ENCODE measurements at regions not wholly inside any gene's neighbourhood (a gene's known extent, or its start where the extent isn't known, plus 50 kb on each side); places are given as distances from the start of the nearest gene placed in this dataset.

- no peaks in the 10 kb centered on the region for H3K9me2 ChIP-seq (replicated peaks; ENCODE audit: insufficient read depth, low read length)
- H3F3A ChIP-seq (ENCODE audit: insufficient read depth), result no peaks in the 10 kb centered on the region
- H3K4me2 ChIP-seq (ENCODE audit: low read depth, low read length, poor library complexity, severe bottlenecking), result no peak overlapping the region
- no peaks in the 10 kb centered on the region for H4K20me1 ChIP-seq (ENCODE audit: low read depth, low read length)
- no peaks in the 10 kb centered on the region for H3K79me2 ChIP-seq (ENCODE audit: insufficient read depth, low read length)
- no peak overlapping the region for H3K4me3 ChIP-seq (ENCODE audit: insufficient read depth, low read length, poor library complexity, severe bottlenecking)
- H3K27ac ChIP-seq (ENCODE audit: low read depth, low read length), result no peak overlapping the region
- no peak for TF ChIP-seq EZH2phosphoT487 (conservative IDR thresholded peaks at IDR 0.05; ENCODE audit: low read length)
- no peak for TF ChIP-seq CTCF (IDR thresholded peaks at IDR 0.05; ENCODE audit: insufficient read depth, low read length, poor library complexity, severe bottlenecking)
- no peaks in the 10 kb centered on the region for H3K27me3 ChIP-seq (ENCODE audit: low read length)
- H2AFZ ChIP-seq (ENCODE audit: low read depth, low read length, severe bottlenecking), result no peak overlapping the region
- no peaks in the 10 kb centered on the region for H3K9me3 ChIP-seq (ENCODE audit: insufficient read depth, low read length)
- H3K36me3 ChIP-seq (ENCODE audit: low read length), result no peaks in the 10 kb centered on the region
- no peak overlapping the region for H3K9ac ChIP-seq (ENCODE audit: low read length)
Measured at GRCh38 chr20:59526242-59527225, 77.8 kb upstream of the PHACTR3 start.

GRCh38 chr20:59530782-59531181 is 73.6 kb upstream of the PHACTR3 start:
- Histone ChIP-seq H3K36me3 (ENCODE audit: low read length) (no peaks in the 10 kb centered on the region), H3K4me2 (ENCODE audit: low read depth, low read length, poor library complexity, severe bottlenecking) (no peak overlapping the region), H3F3A (ENCODE audit: insufficient read depth) (no peaks in the 10 kb centered on the region), H2AFZ (ENCODE audit: low read depth, low read length, severe bottlenecking) (no peak overlapping the region), H3K27ac (ENCODE audit: low read depth, low read length) (no peak overlapping the region), H3K4me3 (ENCODE audit: insufficient read depth, low read length, poor library complexity, severe bottlenecking) (no peak overlapping the region), H3K9ac (ENCODE audit: low read length) (no peak overlapping the region), H4K20me1 (ENCODE audit: low read depth, low read length) (no peaks in the 10 kb centered on the region), H3K27me3 (ENCODE audit: low read length) (no peaks in the 10 kb centered on the region), H3K9me3 (ENCODE audit: insufficient read depth, low read length) (no peaks in the 10 kb centered on the region), H3K79me2 (ENCODE audit: insufficient read depth, low read length) (no peaks in the 10 kb centered on the region), H3K9me2 (replicated peaks; ENCODE audit: insufficient read depth, low read length) (no peaks in the 10 kb centered on the region)
- no peak for TF ChIP-seq EZH2phosphoT487 (conservative IDR thresholded peaks at IDR 0.05; ENCODE audit: low read length)
- TF ChIP-seq CTCF (IDR thresholded peaks at IDR 0.05; ENCODE audit: insufficient read depth, low read length, poor library complexity, severe bottlenecking), result no peak

GRCh38 chr20:59537991-59538390 is 66.3 kb upstream of the PHACTR3 start:
- no peak overlapping the region for H3K4me2 ChIP-seq (ENCODE audit: low read depth, low read length, poor library complexity, severe bottlenecking)
- no peak overlapping the region for H3K4me3 ChIP-seq (ENCODE audit: insufficient read depth, low read length, poor library complexity, severe bottlenecking)
- H3K36me3 ChIP-seq (ENCODE audit: low read length), result no peaks in the 10 kb centered on the region
- H2AFZ ChIP-seq (ENCODE audit: low read depth, low read length, severe bottlenecking), result no peak overlapping the region
- H3K9me2 ChIP-seq (replicated peaks; ENCODE audit: insufficient read depth, low read length), result no peaks in the 10 kb centered on the region
- no peaks in the 10 kb centered on the region for H3K79me2 ChIP-seq (ENCODE audit: insufficient read depth, low read length)
- TF ChIP-seq CTCF (IDR thresholded peaks at IDR 0.05; ENCODE audit: insufficient read depth, low read length, poor library complexity, severe bottlenecking), result no peak
- no peak for TF ChIP-seq EZH2phosphoT487 (conservative IDR thresholded peaks at IDR 0.05; ENCODE audit: low read length)
- H4K20me1 ChIP-seq (ENCODE audit: low read depth, low read length), result no peaks in the 10 kb centered on the region
- H3K9ac ChIP-seq (ENCODE audit: low read length), result no peak overlapping the region
- 0 out of 2 replicates have a peak, but pooled peaks cover 3% of the 10 kb centered on the region for H3K27me3 ChIP-seq (ENCODE audit: low read length)
- no peak overlapping the region for H3K27ac ChIP-seq (ENCODE audit: low read depth, low read length)
- H3K9me3 ChIP-seq (ENCODE audit: insufficient read depth, low read length), result no peaks in the 10 kb centered on the region
- H3F3A ChIP-seq (ENCODE audit: insufficient read depth), result no peaks in the 10 kb centered on the region

Measured in SU-DHL-6 (cell line).